Upper lobe of left lung (tissue), 4 donors: ENCODE measurements at regions not wholly inside any gene's neighbourhood (a gene's known extent, or its start where the extent isn't known, plus 50 kb on each side); places are given as distances from the start of the nearest gene placed in this dataset.

Source experiments
- CTCF ChIP-seq, 6 experiments: fragments of 450-650 bp in 4 of 6; fragments of 200-600 bp in 2 of 6; sonication (generic) in 2 of 6; IDR thresholded peaks; one replicate each; pipeline ENCODE4 v1.5.1; 2016 to 2019; ENCODE audit warnings: antibody characterized with exemption in 6 of 6
- EP300 ChIP-seq, 4 donors: sonication (generic); formaldehyde crosslinking; IDR thresholded peaks; one replicate each; pipeline ENCODE4 v1.5.1; 2017; ENCODE audit warnings: antibody characterized with exemption in 4 of 4, control low read depth in 2 of 4
- POLR2A ChIP-seq, 4 donors: fragments of 450-650 bp; IDR thresholded peaks; one replicate each; pipeline ENCODE4 v1.5.1; 2016 to 2017; ENCODE audit warnings: antibody characterized with exemption in 4 of 4, mild to moderate bottlenecking in 2 of 4
- POLR2AphosphoS5 ChIP-seq, 2 donors: sonication (generic); formaldehyde crosslinking; IDR thresholded peaks; one replicate each; pipeline ENCODE4 v1.5.1; 2017; ENCODE audit warnings: antibody characterized with exemption in 2 of 2

- TF ChIP-seq POLR2A (IDR thresholded peaks at IDR 0.05) (no peak), CTCF (IDR thresholded peaks at IDR 0.05) (no peak), POLR2AphosphoS5 (IDR thresholded peaks at IDR 0.05) (no peak), EP300 (IDR thresholded peaks at IDR 0.05) (no peak)
Measured at GRCh38 chr1:194473766-194474165, 1287.4 kb upstream of the B3GALT2 start.
